ENCODE measurements at regions not wholly inside any gene's neighbourhood (a gene's known extent, or its start where the extent isn't known, plus 50 kb on each side); places are given as distances from the start of the nearest gene placed in this dataset.

GRCh38 chr13:88863116-88863515 is 1191.9 kb downstream of the SLITRK5 start:
- H3K36me3 ChIP-seq (ENCODE audit: control insufficient read depth, insufficient read depth, low read length), result no peaks in the 10 kb centered on the region
- no peaks in the 10 kb centered on the region for H3K27me3 ChIP-seq (ENCODE audit: control insufficient read depth, insufficient read depth, low read length)
- no peak overlapping the region for H3K4me3 ChIP-seq (ENCODE audit: low read length)
- H3K27ac ChIP-seq (ENCODE audit: low read length), result no peak overlapping the region
- H3K4me3 Mint-ChIP-seq, result no peak overlapping the region
- no peaks in the 10 kb centered on the region for H3K27me3 Mint-ChIP-seq (ENCODE audit: low read depth in 2 of 2)
- WGBS (ENCODE audit: insufficient coverage), result 100% methylated on average over 3 of the region's 4 CpGs
- intact Hi-C loops (cut with micrococcal nuclease), result no loop called here
- DNase-seq (no peak), ATAC-seq (no peak)
- H3K4me1 Mint-ChIP-seq, result peaks cover 7% of the 10 kb centered on the region in 2 donors
- no peak for TF ChIP-seq CTCF (IDR thresholded peaks at IDR 0.05)
- H3K9me3 Mint-ChIP-seq, result peaks cover 0 to 2% of the 10 kb centered on the region in 2 donors
- no peak overlapping the region for H3K27ac Mint-ChIP-seq
- H3K4me1 ChIP-seq (ENCODE audit: control insufficient read depth, insufficient read depth, low read length), result no peaks in the 10 kb centered on the region
- no peaks in the 10 kb centered on the region for H3K36me3 Mint-ChIP-seq
- no peaks in the 10 kb centered on the region for H3K9me3 ChIP-seq (ENCODE audit: control insufficient read depth, insufficient read depth, low read length)

- H3K4me1 Mint-ChIP-seq, result peaks cover 12% of the 10 kb centered on the region in 2 donors
- Histone ChIP-seq H3K27me3 (ENCODE audit: control insufficient read depth, insufficient read depth, low read length) (no peaks in the 10 kb centered on the region), H3K4me3 (ENCODE audit: low read length) (no peak overlapping the region), H3K4me1 (ENCODE audit: control insufficient read depth, insufficient read depth, low read length) (no peaks in the 10 kb centered on the region), H3K9me3 (ENCODE audit: control insufficient read depth, insufficient read depth, low read length) (no peaks in the 10 kb centered on the region), H3K27ac (ENCODE audit: low read length) (no peak overlapping the region), H3K36me3 (ENCODE audit: control insufficient read depth, insufficient read depth, low read length) (no peaks in the 10 kb centered on the region)
- intact Hi-C loops (cut with micrococcal nuclease), result no loop called here
- H3K27me3 Mint-ChIP-seq (ENCODE audit: low read depth in 2 of 2), result no peaks in the 10 kb centered on the region
- WGBS (ENCODE audit: insufficient coverage), result 98% methylated on average over 5 of the region's 5 CpGs
- DNase-seq (no peak), ATAC-seq (no peak)
- H3K36me3 Mint-ChIP-seq, result peaks cover 6% of the 10 kb centered on the region
- H3K27ac Mint-ChIP-seq, result no peak overlapping the region
- H3K4me3 Mint-ChIP-seq, result no peak overlapping the region
- H3K9me3 Mint-ChIP-seq, result peaks cover 0 to 2% of the 10 kb centered on the region in 2 donors
- TF ChIP-seq CTCF (IDR thresholded peaks at IDR 0.05), result no peak
Observed at GRCh38 chr13:88866195-88866594, 1195.0 kb downstream of the SLITRK5 start.

- DNase-seq, result no peak
Observed at GRCh38 chr13:88883741-88884140, 1212.6 kb downstream of the SLITRK5 start.

More at GRCh38 chr13:88883741-88884140, 1212.6 kb downstream of the SLITRK5 start:
- Histone ChIP-seq H3K4me3 (ENCODE audit: low read length) (no peak overlapping the region), H3K9me3 (ENCODE audit: control insufficient read depth, insufficient read depth, low read length) (no peaks in the 10 kb centered on the region), H3K4me1 (ENCODE audit: control insufficient read depth, insufficient read depth, low read length) (no peaks in the 10 kb centered on the region), H3K36me3 (ENCODE audit: control insufficient read depth, insufficient read depth, low read length) (no peaks in the 10 kb centered on the region), H3K27ac (ENCODE audit: low read length) (no peak overlapping the region), H3K27me3 (ENCODE audit: control insufficient read depth, insufficient read depth, low read length) (no peaks in the 10 kb centered on the region)
- Mint-ChIP-seq H3K4me1 (peaks cover 7% of the 10 kb centered on the region in 2 donors), H3K4me3 (no peak overlapping the region), H3K27ac (no peak overlapping the region), H3K36me3 (no peaks in the 10 kb centered on the region), H3K9me3 (no peaks in the 10 kb centered on the region), H3K27me3 (ENCODE audit: low read depth in 2 of 2) (no peaks in the 10 kb centered on the region)
- intact Hi-C loops (cut with micrococcal nuclease), result no loop called here
- no peak for TF ChIP-seq CTCF (IDR thresholded peaks at IDR 0.05)
- no peak for ATAC-seq
